ENCODE measurements at regions not wholly inside any gene's neighbourhood (a gene's known extent, or its start where the extent isn't known, plus 50 kb on each side); places are given as distances from the start of the nearest gene placed in this dataset.

- TF ChIP-seq RARB (CRISPR knock-in tag; IDR thresholded peaks at IDR 0.05) (no peak), CREB5 (CRISPR knock-in tag; IDR thresholded peaks at IDR 0.05; ENCODE audit: low read depth) (no peak), PATZ1 (CRISPR knock-in tag; IDR thresholded peaks at IDR 0.05; ENCODE audit: borderline replicate concordance) (no peak), POU6F1 (CRISPR knock-in tag; IDR thresholded peaks at IDR 0.05; ENCODE audit: borderline replicate concordance, low read depth) (no peak), ZFP30 (CRISPR knock-in tag; IDR thresholded peaks at IDR 0.05) (no peak), ZFP3 (CRISPR knock-in tag; IDR thresholded peaks at IDR 0.05) (no peak), OSR1 (CRISPR knock-in tag; IDR thresholded peaks at IDR 0.05) (no peak), CSDC2 (CRISPR knock-in tag; IDR thresholded peaks at IDR 0.05) (no peak), TCF4 (CRISPR knock-in tag; IDR thresholded peaks at IDR 0.05; ENCODE audit: borderline replicate concordance) (no peak), GLIS3 (CRISPR knock-in tag; IDR thresholded peaks at IDR 0.05) (no peak), ZC3H10 (CRISPR knock-in tag; IDR thresholded peaks at IDR 0.05) (no peak), BACH2 (CRISPR knock-in tag; IDR thresholded peaks at IDR 0.05; ENCODE audit: borderline replicate concordance) (no peak)
Observed at GRCh38 chr2:10968176-10968575, 56.4 kb downstream of the KCNF1 start.

All from SK-N-SH treated with all-trans-retinoic acid at 6 μM for 48 hours (cell line).